K562 (cell line): ENCODE measurements at regions not wholly inside any gene's neighbourhood (a gene's known extent, or its start where the extent isn't known, plus 50 kb on each side); places are given as distances from the start of the nearest gene placed in this dataset.
"Not testable (repeated sequence)": the region's sequence is repeated elsewhere in the genome, so short reads cannot be mapped to it uniquely, and the experiment has no call there.

Source experiments
- POLR2H ChIP-seq: IDR thresholded peaks from 2 replicates; pipeline ENCODE4 v1.6.1; 2016; ENCODE audit warnings: missing genetic modification characterization, low read depth, mild to moderate bottlenecking, control low read depth, missing compliant biosample characterization, moderate library complexity
- TF ChIP-seq, protein P1 (sequence below): IDR thresholded peaks from 2 replicates; pipeline ENCODE4 v1.6.1; 2011; ENCODE audit not compliant: insufficient read length; ENCODE audit errors: extremely low read depth
- TF ChIP-seq, protein P2 (sequence below), 3 experiments: IDR thresholded peaks in 2 of 3; conservative IDR thresholded peaks in 1 of 3; 2 replicates each; pipeline ENCODE4 v1.5.1; 2011 to 2012; ENCODE audit warnings: low read length in 3 of 3, mild to moderate bottlenecking in 3 of 3, control low read depth in 2 of 3, improper control_type of control experiment in 1 of 3, inconsistent platforms in 1 of 3, low read depth in 1 of 3, mixed read lengths in 1 of 3, moderate library complexity in 1 of 3; ENCODE audit not compliant: insufficient read depth in 2 of 3
- TF ChIP-seq, protein P3 (sequence below), 2 experiments: fragments of 450-650 bp; formaldehyde crosslinking in 1 of 2; IDR thresholded peaks; 2 replicates each; pipeline versions ENCODE4 v1.4.0 to v1.6.1; 2014 to 2020; ENCODE audit warnings: mild to moderate bottlenecking in 2 of 2, borderline replicate concordance in 1 of 2, low read depth in 1 of 2

DNA sequence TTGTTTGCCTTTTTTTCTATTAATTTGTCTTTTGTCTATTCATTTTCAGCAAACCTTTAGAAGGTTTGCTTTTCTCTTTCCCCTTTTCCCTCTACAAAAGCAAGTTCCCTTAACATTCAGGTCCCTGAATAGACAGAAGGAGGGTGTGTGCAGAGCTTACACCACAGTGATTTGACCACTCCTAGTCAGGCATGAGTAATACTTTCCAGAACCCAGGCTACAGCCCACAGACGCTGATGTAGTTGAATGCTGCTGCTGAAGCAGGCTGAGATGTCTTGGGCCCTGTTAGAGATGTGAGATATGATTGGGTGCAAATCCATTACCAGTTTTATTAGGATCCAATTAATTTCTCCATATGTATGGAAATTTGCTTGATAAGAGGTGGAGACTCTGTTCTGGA is 1191.4 kb downstream of the RPIA start:
- TF ChIP-seq, protein P1, sequence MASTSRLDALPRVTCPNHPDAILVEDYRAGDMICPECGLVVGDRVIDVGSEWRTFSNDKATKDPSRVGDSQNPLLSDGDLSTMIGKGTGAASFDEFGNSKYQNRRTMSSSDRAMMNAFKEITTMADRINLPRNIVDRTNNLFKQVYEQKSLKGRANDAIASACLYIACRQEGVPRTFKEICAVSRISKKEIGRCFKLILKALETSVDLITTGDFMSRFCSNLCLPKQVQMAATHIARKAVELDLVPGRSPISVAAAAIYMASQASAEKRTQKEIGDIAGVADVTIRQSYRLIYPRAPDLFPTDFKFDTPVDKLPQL = not testable (repeated sequence)
- TF ChIP-seq, protein P2, sequence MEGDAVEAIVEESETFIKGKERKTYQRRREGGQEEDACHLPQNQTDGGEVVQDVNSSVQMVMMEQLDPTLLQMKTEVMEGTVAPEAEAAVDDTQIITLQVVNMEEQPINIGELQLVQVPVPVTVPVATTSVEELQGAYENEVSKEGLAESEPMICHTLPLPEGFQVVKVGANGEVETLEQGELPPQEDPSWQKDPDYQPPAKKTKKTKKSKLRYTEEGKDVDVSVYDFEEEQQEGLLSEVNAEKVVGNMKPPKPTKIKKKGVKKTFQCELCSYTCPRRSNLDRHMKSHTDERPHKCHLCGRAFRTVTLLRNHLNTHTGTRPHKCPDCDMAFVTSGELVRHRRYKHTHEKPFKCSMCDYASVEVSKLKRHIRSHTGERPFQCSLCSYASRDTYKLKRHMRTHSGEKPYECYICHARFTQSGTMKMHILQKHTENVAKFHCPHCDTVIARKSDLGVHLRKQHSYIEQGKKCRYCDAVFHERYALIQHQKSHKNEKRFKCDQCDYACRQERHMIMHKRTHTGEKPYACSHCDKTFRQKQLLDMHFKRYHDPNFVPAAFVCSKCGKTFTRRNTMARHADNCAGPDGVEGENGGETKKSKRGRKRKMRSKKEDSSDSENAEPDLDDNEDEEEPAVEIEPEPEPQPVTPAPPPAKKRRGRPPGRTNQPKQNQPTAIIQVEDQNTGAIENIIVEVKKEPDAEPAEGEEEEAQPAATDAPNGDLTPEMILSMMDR (IDR thresholded peaks at IDR 0.05 in 2 of 3, conservative IDR thresholded peaks at IDR 0.05 in 1 of 3; ENCODE audit: insufficient read depth in 2 of 3, low read depth in 1 of 3, low read length in 3 of 3) = not testable (repeated sequence)
- TF ChIP-seq, protein P3, sequence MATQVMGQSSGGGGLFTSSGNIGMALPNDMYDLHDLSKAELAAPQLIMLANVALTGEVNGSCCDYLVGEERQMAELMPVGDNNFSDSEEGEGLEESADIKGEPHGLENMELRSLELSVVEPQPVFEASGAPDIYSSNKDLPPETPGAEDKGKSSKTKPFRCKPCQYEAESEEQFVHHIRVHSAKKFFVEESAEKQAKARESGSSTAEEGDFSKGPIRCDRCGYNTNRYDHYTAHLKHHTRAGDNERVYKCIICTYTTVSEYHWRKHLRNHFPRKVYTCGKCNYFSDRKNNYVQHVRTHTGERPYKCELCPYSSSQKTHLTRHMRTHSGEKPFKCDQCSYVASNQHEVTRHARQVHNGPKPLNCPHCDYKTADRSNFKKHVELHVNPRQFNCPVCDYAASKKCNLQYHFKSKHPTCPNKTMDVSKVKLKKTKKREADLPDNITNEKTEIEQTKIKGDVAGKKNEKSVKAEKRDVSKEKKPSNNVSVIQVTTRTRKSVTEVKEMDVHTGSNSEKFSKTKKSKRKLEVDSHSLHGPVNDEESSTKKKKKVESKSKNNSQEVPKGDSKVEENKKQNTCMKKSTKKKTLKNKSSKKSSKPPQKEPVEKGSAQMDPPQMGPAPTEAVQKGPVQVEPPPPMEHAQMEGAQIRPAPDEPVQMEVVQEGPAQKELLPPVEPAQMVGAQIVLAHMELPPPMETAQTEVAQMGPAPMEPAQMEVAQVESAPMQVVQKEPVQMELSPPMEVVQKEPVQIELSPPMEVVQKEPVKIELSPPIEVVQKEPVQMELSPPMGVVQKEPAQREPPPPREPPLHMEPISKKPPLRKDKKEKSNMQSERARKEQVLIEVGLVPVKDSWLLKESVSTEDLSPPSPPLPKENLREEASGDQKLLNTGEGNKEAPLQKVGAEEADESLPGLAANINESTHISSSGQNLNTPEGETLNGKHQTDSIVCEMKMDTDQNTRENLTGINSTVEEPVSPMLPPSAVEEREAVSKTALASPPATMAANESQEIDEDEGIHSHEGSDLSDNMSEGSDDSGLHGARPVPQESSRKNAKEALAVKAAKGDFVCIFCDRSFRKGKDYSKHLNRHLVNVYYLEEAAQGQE (IDR thresholded peaks at IDR 0.05; ENCODE audit: borderline replicate concordance) = not testable (repeated sequence)
- TF ChIP-seq, protein P3 (CRISPR knock-in tag; IDR thresholded peaks at IDR 0.05; ENCODE audit: low read depth) = not testable (repeated sequence)
- not testable (repeated sequence) for TF ChIP-seq POLR2H
